ENCODE measurements at regions not wholly inside any gene's neighbourhood (a gene's known extent, or its start where the extent isn't known, plus 50 kb on each side); places are given as distances from the start of the nearest gene placed in this dataset.

DNA sequence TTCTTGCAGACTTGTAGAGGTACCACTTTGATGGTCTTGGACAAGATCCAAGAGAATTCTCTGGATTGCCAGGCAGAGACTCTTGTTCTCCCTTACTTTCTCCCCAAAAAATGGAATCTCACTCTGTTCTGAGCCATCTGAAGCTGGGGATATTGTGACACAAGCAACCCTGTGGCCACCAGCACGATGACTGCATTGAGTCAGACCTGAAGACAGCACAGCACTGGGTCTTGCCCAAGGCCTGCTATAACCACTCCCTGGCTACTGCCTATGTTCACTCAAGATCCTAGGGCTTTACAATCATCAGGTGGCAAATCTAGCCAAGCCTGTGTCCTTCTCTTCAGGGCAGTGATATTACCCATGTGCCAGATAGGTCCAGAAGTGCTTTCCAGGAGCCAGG lies 202.5 kb upstream of the SERP2 start:
- 100% methylated on average over 1 of the region's 1 CpG; no CpG with 5 or more reads in 1 of the 2 donors for WGBS, 2 donors (ENCODE audit: low coverage in 1 of 2)
- Histone ChIP-seq H3K4me1 (peaks cover 5 to 29% (median 15%) of the 10 kb centered on the region in 3 donors), H3K4me3 (no peak overlapping the region), H3K9me3 (no peaks in the 10 kb centered on the region), H3K27me3 (no peaks in the 10 kb centered on the region), H3K36me3 (no peaks in the 10 kb centered on the region), H3K27ac (no peak overlapping the region)
- TF ChIP-seq, protein P1, sequence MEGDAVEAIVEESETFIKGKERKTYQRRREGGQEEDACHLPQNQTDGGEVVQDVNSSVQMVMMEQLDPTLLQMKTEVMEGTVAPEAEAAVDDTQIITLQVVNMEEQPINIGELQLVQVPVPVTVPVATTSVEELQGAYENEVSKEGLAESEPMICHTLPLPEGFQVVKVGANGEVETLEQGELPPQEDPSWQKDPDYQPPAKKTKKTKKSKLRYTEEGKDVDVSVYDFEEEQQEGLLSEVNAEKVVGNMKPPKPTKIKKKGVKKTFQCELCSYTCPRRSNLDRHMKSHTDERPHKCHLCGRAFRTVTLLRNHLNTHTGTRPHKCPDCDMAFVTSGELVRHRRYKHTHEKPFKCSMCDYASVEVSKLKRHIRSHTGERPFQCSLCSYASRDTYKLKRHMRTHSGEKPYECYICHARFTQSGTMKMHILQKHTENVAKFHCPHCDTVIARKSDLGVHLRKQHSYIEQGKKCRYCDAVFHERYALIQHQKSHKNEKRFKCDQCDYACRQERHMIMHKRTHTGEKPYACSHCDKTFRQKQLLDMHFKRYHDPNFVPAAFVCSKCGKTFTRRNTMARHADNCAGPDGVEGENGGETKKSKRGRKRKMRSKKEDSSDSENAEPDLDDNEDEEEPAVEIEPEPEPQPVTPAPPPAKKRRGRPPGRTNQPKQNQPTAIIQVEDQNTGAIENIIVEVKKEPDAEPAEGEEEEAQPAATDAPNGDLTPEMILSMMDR (IDR thresholded peaks at IDR 0.05), result no peak
- no peak for TF ChIP-seq EP300 (IDR thresholded peaks at IDR 0.05)
- TF ChIP-seq POLR2AphosphoS5 (IDR thresholded peaks at IDR 0.05), result no peak
- no peak for TF ChIP-seq POLR2A (IDR thresholded peaks at IDR 0.05)
- ATAC-seq, result no peak

DNA sequence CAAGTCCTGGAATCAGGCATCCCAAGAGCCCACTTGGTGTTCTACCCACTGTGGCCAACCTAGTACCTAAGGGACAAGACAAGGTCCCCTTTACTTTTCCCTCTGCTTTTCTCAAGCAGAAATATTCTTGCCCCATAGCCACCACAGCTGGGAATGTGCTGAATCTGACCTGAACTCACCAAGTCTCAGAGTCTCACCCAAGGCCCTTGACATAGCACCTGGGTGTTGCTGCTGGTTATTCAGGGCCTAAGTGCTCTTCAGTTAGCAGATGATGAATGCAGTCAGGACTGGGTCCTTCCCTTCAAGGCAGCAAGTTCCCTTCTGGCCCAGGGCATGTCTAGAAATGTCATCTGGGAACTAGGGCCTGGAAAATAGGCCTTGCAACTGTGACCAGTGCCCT lies 201.8 kb upstream of the SERP2 start:
- Histone ChIP-seq H3K9me3 (no peaks in the 10 kb centered on the region), H3K4me3 (no peak overlapping the region), H3K27me3 (no peaks in the 10 kb centered on the region), H3K36me3 (no peaks in the 10 kb centered on the region), H3K4me1 (peaks cover 5 to 34% (median 17%) of the 10 kb centered on the region in 3 donors), H3K27ac (no peak overlapping the region)
- no peak for ATAC-seq
- TF ChIP-seq POLR2A (IDR thresholded peaks at IDR 0.05), result no peak
- no peak for TF ChIP-seq EP300 (IDR thresholded peaks at IDR 0.05)
- no peak for TF ChIP-seq POLR2AphosphoS5 (IDR thresholded peaks at IDR 0.05)
- TF ChIP-seq, protein P1 (IDR thresholded peaks at IDR 0.05), result no peak

DNA sequence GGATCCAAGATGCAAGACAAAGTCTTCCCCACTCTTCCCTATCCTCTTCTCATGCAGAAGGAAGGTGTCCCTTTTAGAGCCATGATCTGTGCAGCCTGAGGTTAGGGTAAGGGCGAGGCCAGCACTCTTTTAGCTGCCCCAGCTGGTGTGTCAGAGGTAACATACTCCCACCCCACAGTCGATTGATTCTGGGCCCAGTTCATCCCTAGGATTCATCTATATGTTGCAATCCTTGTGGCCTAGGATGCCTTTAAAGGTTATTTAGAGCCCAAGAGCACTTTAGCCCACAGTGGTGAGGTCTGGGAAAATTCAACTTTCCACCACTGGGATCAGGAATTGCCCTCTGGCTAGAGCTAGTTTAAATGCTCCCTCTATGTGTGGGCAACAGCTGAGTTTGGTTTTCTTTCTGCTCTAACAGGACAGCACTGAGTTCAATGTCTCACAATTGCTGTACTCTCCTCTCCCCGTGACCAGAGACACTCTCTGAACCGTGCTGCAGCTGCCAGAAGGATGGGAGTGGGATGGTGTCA lies 201.3 kb upstream of the SERP2 start:
- no peak overlapping the region for H3K4me3 ChIP-seq
- H3K9me3 ChIP-seq, result no peaks in the 10 kb centered on the region
- no peak for ATAC-seq
- H3K27me3 ChIP-seq, result no peaks in the 10 kb centered on the region
- TF ChIP-seq, protein P1 (IDR thresholded peaks at IDR 0.05), result no peak
- TF ChIP-seq POLR2A (IDR thresholded peaks at IDR 0.05), result no peak
- TF ChIP-seq POLR2AphosphoS5 (IDR thresholded peaks at IDR 0.05), result no peak
- no peak for TF ChIP-seq EP300 (IDR thresholded peaks at IDR 0.05)
- peaks cover 5 to 34% (median 17%) of the 10 kb centered on the region in 3 donors for H3K4me1 ChIP-seq
- H3K36me3 ChIP-seq, result no peaks in the 10 kb centered on the region
- no peak overlapping the region for H3K27ac ChIP-seq
- 73 to 94% methylated on average over 2 to 4 of the region's 4 CpGs for WGBS, 2 donors (ENCODE audit: low coverage in 1 of 2)

DNA sequence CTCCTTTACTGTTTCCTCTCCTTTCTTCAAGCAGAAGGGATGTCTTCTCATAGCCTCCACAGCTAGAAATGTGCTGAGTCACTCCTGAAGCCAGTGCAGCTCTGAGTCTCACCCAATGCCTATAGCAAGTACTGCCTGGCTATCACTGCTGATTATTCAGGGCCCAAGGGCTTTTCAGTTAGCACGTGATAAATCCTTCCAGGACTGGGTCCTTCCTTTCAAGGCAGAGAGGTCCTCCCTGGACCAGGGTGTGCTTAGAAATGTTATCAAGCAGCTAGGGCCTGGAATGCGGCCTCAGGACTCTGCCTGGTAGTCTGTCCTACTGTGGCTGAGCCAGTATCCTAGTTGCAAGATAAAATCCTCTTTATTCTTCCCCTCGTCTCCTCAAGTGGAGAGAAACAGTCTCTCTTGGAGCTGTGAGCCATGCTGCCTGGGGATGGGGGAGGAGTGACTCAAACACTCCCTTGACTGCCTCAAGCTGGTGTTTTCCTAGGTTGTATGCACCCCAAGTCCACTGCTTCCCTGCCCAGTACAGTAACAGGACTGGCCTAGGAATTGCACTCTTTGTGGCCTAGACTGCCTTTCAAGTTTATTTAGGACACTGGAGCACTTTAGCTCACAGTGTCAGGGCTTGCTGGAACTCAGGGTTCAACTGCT lies 198.7 kb upstream of the SERP2 start:
- TF ChIP-seq POLR2A (IDR thresholded peaks at IDR 0.05), result no peak
- TF ChIP-seq EP300 (IDR thresholded peaks at IDR 0.05), result no peak
- TF ChIP-seq, protein P1 (IDR thresholded peaks at IDR 0.05), result no peak
- no peak for TF ChIP-seq POLR2AphosphoS5 (IDR thresholded peaks at IDR 0.05)
- H3K4me3 ChIP-seq, result no peak overlapping the region
- no peaks in the 10 kb centered on the region for H3K9me3 ChIP-seq
- 20 to 45% methylated on average over 1 to 2 of the region's 3 CpGs for WGBS, 2 donors (ENCODE audit: low coverage in 1 of 2)
- peak overlapping the region in 3 of 4 donors; percentile 25 to 64 (median 52) for H3K27ac ChIP-seq
- H3K27me3 ChIP-seq, result no peaks in the 10 kb centered on the region
- peaks cover 5 to 34% (median 17%) of the 10 kb centered on the region in 3 donors for H3K4me1 ChIP-seq
- H3K36me3 ChIP-seq, result no peaks in the 10 kb centered on the region
- peak; percentile 53 for ATAC-seq

DNA sequence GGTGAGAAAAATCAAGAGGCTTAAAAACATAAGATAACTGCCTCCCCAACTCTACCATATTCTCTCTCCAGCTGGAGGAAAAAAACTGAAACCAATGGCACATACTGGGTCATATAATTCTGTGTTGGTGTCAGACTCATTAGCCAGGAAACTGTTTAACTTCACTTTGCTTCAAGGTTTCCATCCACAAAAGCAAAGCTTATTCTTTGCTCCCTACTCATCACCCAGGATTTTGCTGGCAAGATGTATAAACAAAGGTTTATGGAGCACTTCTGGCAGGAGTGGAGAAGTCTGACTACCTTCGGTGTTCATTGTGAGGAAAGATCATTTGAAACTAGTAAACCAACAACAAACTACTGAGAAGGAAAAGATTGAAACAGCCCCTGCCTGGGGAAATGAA lies 197.5 kb upstream of the SERP2 start:
- no peak for ATAC-seq
- Histone ChIP-seq H3K27me3 (no peaks in the 10 kb centered on the region), H3K4me1 (peaks cover 5 to 34% (median 17%) of the 10 kb centered on the region in 3 donors), H3K4me3 (no peak overlapping the region), H3K36me3 (no peaks in the 10 kb centered on the region), H3K9me3 (no peaks in the 10 kb centered on the region), H3K27ac (peak overlapping the region; percentile 41 to 65 (median 57))
- WGBS, 2 donors (ENCODE audit: low coverage in 1 of 2), result no CpG with 5 or more reads among the region's 1 CpG
- TF ChIP-seq, protein P1 (IDR thresholded peaks at IDR 0.05), result no peak
- TF ChIP-seq POLR2AphosphoS5 (IDR thresholded peaks at IDR 0.05), result peak; percentile 56
